ENCODE measurements at regions not wholly inside any gene's neighbourhood (a gene's known extent, or its start where the extent isn't known, plus 50 kb on each side); places are given as distances from the start of the nearest gene placed in this dataset.

- TF ChIP-seq FOXM1 (IDR thresholded peaks at IDR 0.05; ENCODE audit: borderline replicate concordance, low read depth) (no peak), CEBPB (IDR thresholded peaks at IDR 0.05) (no peak), USF1 (IDR thresholded peaks at IDR 0.05) (no peak), ZBTB7A (IDR thresholded peaks at IDR 0.05; ENCODE audit: low read depth) (no peak)
Measured at GRCh38 chr1:217059401-217059800, 336.2 kb upstream of the ESRRG start.

- TF ChIP-seq FOXM1 (IDR thresholded peaks at IDR 0.05; ENCODE audit: borderline replicate concordance, low read depth) (no peak), TEAD4 (IDR thresholded peaks at IDR 0.05) (no peak), RAD21 (IDR thresholded peaks at IDR 0.05; ENCODE audit: low read depth) (no peak)
Measured at GRCh38 chr1:217053676-217054075, 330.4 kb upstream of the ESRRG start.

- TF ChIP-seq RAD21 (IDR thresholded peaks at IDR 0.05; ENCODE audit: low read depth), result no peak
- TF ChIP-seq ZBTB7A (IDR thresholded peaks at IDR 0.05; ENCODE audit: low read depth), result no peak
- no peak for TF ChIP-seq YY1 (IDR thresholded peaks at IDR 0.05; ENCODE audit: low read depth)
- no peak for TF ChIP-seq MAX (IDR thresholded peaks at IDR 0.05)
- no peak for TF ChIP-seq CEBPB (IDR thresholded peaks at IDR 0.05)
- TF ChIP-seq FOXM1 (IDR thresholded peaks at IDR 0.05; ENCODE audit: borderline replicate concordance, low read depth), result no peak
- TF ChIP-seq EP300 (IDR thresholded peaks at IDR 0.05; ENCODE audit: borderline replicate concordance), result no peak
- TF ChIP-seq TCF12 (IDR thresholded peaks at IDR 0.05; ENCODE audit: low read depth), result no peak
- no peak for TF ChIP-seq TEAD4 (IDR thresholded peaks at IDR 0.05)
- TF ChIP-seq EGR1 (IDR thresholded peaks at IDR 0.05), result no peak
- TF ChIP-seq USF1 (IDR thresholded peaks at IDR 0.05), result no peak
- TF ChIP-seq CREB1 (IDR thresholded peaks at IDR 0.05; ENCODE audit: low read depth), result no peak
- no peak for TF ChIP-seq REST (IDR thresholded peaks at IDR 0.05; ENCODE audit: low read depth)
- no peak for TF ChIP-seq NFIC (IDR thresholded peaks at IDR 0.05)
Measured at GRCh38 chr1:217052626-217053025, 329.4 kb upstream of the ESRRG start.

- TF ChIP-seq NFIC (IDR thresholded peaks at IDR 0.05), result no peak
Measured at GRCh38 chr1:217052196-217052595, 329.0 kb upstream of the ESRRG start.

- no peak for TF ChIP-seq EGR1 (IDR thresholded peaks at IDR 0.05)
- TF ChIP-seq TCF12 (IDR thresholded peaks at IDR 0.05; ENCODE audit: low read depth), result no peak
- TF ChIP-seq USF1 (IDR thresholded peaks at IDR 0.05), result no peak
Measured at GRCh38 chr1:217049721-217050120, 326.5 kb upstream of the ESRRG start.

- TF ChIP-seq EP300 (IDR thresholded peaks at IDR 0.05; ENCODE audit: borderline replicate concordance) (no peak), CEBPB (IDR thresholded peaks at IDR 0.05) (no peak), MAX (IDR thresholded peaks at IDR 0.05) (no peak), TCF12 (IDR thresholded peaks at IDR 0.05; ENCODE audit: low read depth) (no peak), CREB1 (IDR thresholded peaks at IDR 0.05; ENCODE audit: low read depth) (no peak), EGR1 (IDR thresholded peaks at IDR 0.05) (no peak), REST (IDR thresholded peaks at IDR 0.05; ENCODE audit: low read depth) (no peak), ZBTB7A (IDR thresholded peaks at IDR 0.05; ENCODE audit: low read depth) (no peak), FOXM1 (IDR thresholded peaks at IDR 0.05; ENCODE audit: borderline replicate concordance, low read depth) (no peak), TAF1 (IDR thresholded peaks at IDR 0.05; ENCODE audit: low read depth) (no peak), TEAD4 (IDR thresholded peaks at IDR 0.05) (no peak), RAD21 (IDR thresholded peaks at IDR 0.05; ENCODE audit: low read depth) (no peak), USF1 (IDR thresholded peaks at IDR 0.05) (no peak), YY1 (IDR thresholded peaks at IDR 0.05; ENCODE audit: low read depth) (no peak), NFIC (IDR thresholded peaks at IDR 0.05) (no peak)
Measured at GRCh38 chr1:217049081-217049480, 325.9 kb upstream of the ESRRG start.
